Karpas-422 (cell line): ENCODE measurements at regions not wholly inside any gene's neighbourhood (a gene's known extent, or its start where the extent isn't known, plus 50 kb on each side); places are given as distances from the start of the nearest gene placed in this dataset.
"Not testable (repeated sequence)": the region's sequence is repeated elsewhere in the genome, so short reads cannot be mapped to it uniquely, and the experiment has no call there.

Experiments
- DNase-seq: peaks from one replicate; pipeline ENCODE4 v3.0.0-alpha.2; 2015
- H2AFZ ChIP-seq: fragments of 200-600 bp; sonication (generic); 2 replicates; pipeline ENCODE4 v1.6.1; 2014; ENCODE audit warnings: antibody characterized with exemption, low read length, mixed read lengths
- H3K27ac ChIP-seq: fragments of 200-600 bp; sonication (generic); 2 replicates; pipeline ENCODE4 v1.5.1; 2014; ENCODE audit warnings: mild to moderate bottlenecking, low read length, moderate library complexity
- H3K27me3 ChIP-seq: fragments of 200-600 bp; sonication (generic); 2 replicates; pipeline ENCODE4 v1.6.1; 2014; ENCODE audit warnings: low read length, mixed read lengths
- H3K36me3 ChIP-seq: fragments of 200-600 bp; sonication (generic); 2 replicates; pipeline ENCODE4 v1.6.1; 2014; ENCODE audit warnings: low read length, mixed read lengths; ENCODE audit not compliant: insufficient read depth
- H3K4me1 ChIP-seq: fragments of 200-600 bp; sonication (generic); 2 replicates; pipeline ENCODE4 v1.6.1; 2014; ENCODE audit warnings: mild to moderate bottlenecking, low read length, mixed read lengths
- H3K4me2 ChIP-seq: fragments of 200-600 bp; sonication (generic); 2 replicates; pipeline ENCODE4 v1.6.1; 2014; ENCODE audit warnings: low read length, low read depth, mild to moderate bottlenecking; ENCODE audit not compliant: poor library complexity, severe bottlenecking
- H3K4me3 ChIP-seq: fragments of 200-600 bp; sonication (generic); 2 replicates; pipeline ENCODE4 v1.5.1; 2014; ENCODE audit warnings: mild to moderate bottlenecking, antibody characterized with exemption, low read length, mixed read lengths
- H3K79me2 ChIP-seq: fragments of 200-600 bp; sonication (generic); 2 replicates; pipeline ENCODE4 v1.6.1; 2014; ENCODE audit warnings: mild to moderate bottlenecking, low read length, mixed read lengths
- H3K9ac ChIP-seq: fragments of 200-600 bp; sonication (generic); 2 replicates; pipeline ENCODE4 v1.6.0; 2014; ENCODE audit warnings: low read length
- H3K9me2 ChIP-seq: fragments of 200-600 bp; sonication (generic), shearing (Covaris generic); replicated peaks from 2 replicates; pipeline ENCODE4 v1.6.0; 2014; ENCODE audit warnings: mild to moderate bottlenecking, low read length, moderate library complexity; ENCODE audit not compliant: insufficient read depth
- H3K9me3 ChIP-seq: fragments of 300-700, 200-600 bp; sonication (generic); 2 replicates; pipeline ENCODE4 v1.6.1; 2014; ENCODE audit warnings: low read length, mixed read lengths
- H4K20me1 ChIP-seq: fragments of 200-600 bp; sonication (generic); 2 replicates; pipeline ENCODE4 v1.6.1; 2014; ENCODE audit warnings: mild to moderate bottlenecking, antibody characterized with exemption, low read length, low read depth; ENCODE audit not compliant: insufficient read depth

GRCh38 chr6:27605401-27606342 is 132.8 kb upstream of the ZNF184 start:
- H3K9me3 ChIP-seq = no peaks in the 10 kb centered on the region
- no peak overlapping the region for H2AFZ ChIP-seq
- H3K27me3 ChIP-seq = no peaks in the 10 kb centered on the region
- no peaks in the 10 kb centered on the region for H3K9me2 ChIP-seq
- no peak for DNase-seq
- H3K4me1 ChIP-seq = no peaks in the 10 kb centered on the region
- no peak overlapping the region for H3K4me3 ChIP-seq
- no peaks in the 10 kb centered on the region for H4K20me1 ChIP-seq
- H3K27ac ChIP-seq = no peak overlapping the region
- no peak overlapping the region for H3K9ac ChIP-seq
- H3K4me2 ChIP-seq = no peak overlapping the region
- H3K79me2 ChIP-seq = no peaks in the 10 kb centered on the region
- no peaks in the 10 kb centered on the region for H3K36me3 ChIP-seq

GRCh38 chr6:27604986-27605385 is 132.1 kb upstream of the ZNF184 start:
- no peaks in the 10 kb centered on the region for H3K9me3 ChIP-seq
- H3K4me1 ChIP-seq = no peaks in the 10 kb centered on the region
- no peaks in the 10 kb centered on the region for H4K20me1 ChIP-seq
- H3K4me3 ChIP-seq = no peak overlapping the region
- DNase-seq = no peak
- H3K9ac ChIP-seq = no peak overlapping the region
- H3K4me2 ChIP-seq = no peak overlapping the region
- no peaks in the 10 kb centered on the region for H3K27me3 ChIP-seq
- H3K36me3 ChIP-seq = no peaks in the 10 kb centered on the region
- no peaks in the 10 kb centered on the region for H3K9me2 ChIP-seq
- no peak overlapping the region for H3K27ac ChIP-seq
- no peaks in the 10 kb centered on the region for H3K79me2 ChIP-seq
- H2AFZ ChIP-seq = no peak overlapping the region

DNA sequence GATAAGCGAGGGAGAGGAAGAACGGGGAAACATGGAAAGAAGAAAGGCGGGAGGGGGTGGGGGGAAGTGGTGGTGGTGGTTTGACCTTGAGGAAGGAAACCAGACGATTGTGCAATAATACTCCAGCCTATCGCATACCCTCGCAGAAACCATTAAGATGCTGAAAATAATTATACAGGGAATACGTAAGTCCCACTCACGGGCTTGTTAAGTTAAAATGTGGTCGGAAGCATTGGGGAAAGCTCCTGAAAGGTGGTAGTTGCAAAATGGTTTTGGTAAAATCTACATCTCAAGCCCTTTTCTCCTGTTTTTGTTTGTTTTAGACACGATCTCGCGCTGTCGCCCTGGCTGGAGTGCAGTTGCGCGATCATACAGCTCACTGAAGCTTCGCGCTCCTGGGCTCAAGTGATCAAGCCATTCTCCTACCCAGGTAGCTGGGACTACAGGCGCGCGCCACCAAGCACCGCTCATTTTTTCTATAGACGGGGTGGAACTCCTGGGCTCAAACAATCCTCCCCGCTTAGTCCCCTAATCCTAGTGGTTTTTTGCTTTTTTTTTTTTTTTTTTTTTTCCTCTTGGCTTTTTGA is 128.9 kb upstream of the ZNF184 start:
- Histone ChIP-seq H3K9me3 (no peaks in the 10 kb centered on the region), H3K4me1 (no peaks in the 10 kb centered on the region), H3K9ac (no peak overlapping the region), H3K4me2 (no peak overlapping the region), H3K79me2 (no peaks in the 10 kb centered on the region), H2AFZ (no peak overlapping the region), H3K27me3 (no peaks in the 10 kb centered on the region), H3K36me3 (no peaks in the 10 kb centered on the region), H3K4me3 (no peak overlapping the region), H3K27ac (no peak overlapping the region), H3K9me2 (no peaks in the 10 kb centered on the region), H4K20me1 (no peaks in the 10 kb centered on the region)
- no peak for DNase-seq

- Histone ChIP-seq H3K36me3 (no peaks in the 10 kb centered on the region), H3K4me3 (no peak overlapping the region), H3K4me2 (no peak overlapping the region), H3K9me3 (no peaks in the 10 kb centered on the region), H2AFZ (no peak overlapping the region), H4K20me1 (no peaks in the 10 kb centered on the region), H3K27me3 (no peaks in the 10 kb centered on the region), H3K9me2 (no peaks in the 10 kb centered on the region), H3K9ac (no peak overlapping the region), H3K27ac (no peak overlapping the region), H3K79me2 (no peaks in the 10 kb centered on the region), H3K4me1 (no peaks in the 10 kb centered on the region)
- DNase-seq = no peak
Observed at GRCh38 chr6:27599859-27600532, 127.1 kb upstream of the ZNF184 start.

DNA sequence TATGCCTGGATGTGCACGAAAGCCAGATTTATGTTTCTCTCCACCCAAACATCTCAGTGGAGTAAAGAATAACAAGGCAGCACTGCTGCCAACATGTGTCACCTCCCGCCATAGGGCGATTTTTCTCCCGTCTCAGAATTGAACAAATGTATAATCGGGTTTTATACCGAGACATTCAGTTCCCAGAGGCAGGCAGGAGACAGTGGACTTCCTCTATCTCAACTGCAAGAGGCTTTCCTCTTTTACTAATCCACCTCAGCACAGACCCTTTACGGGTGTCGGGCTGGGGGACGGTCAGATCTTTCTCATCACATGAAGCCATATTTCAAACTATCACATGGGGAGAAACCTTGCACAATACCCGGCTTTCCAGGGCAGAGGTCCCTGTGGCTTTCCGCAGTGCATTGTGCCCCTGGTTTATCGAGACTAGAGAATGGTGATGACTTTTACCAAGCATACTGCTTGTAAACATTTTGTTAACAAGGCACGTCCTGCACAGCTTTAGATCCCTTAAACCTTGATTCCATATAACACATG is 124.2 kb upstream of the ZNF184 start:
- H4K20me1 ChIP-seq, H2AFZ ChIP-seq, H3K27ac ChIP-seq, H3K4me2 ChIP-seq, DNase-seq, H3K4me3 ChIP-seq, H3K9ac ChIP-seq, H3K9me2 ChIP-seq, H3K27me3 ChIP-seq, H3K9me3 ChIP-seq, H3K36me3 ChIP-seq, H3K4me1 ChIP-seq, H3K79me2 ChIP-seq: not testable (repeated sequence)

GRCh38 chr6:27593861-27594260 is 121.0 kb upstream of the ZNF184 start:
- Histone ChIP-seq H3K27me3 (no peaks in the 10 kb centered on the region), H2AFZ (no peak overlapping the region), H3K9ac (no peak overlapping the region), H4K20me1 (no peaks in the 10 kb centered on the region), H3K4me2 (no peak overlapping the region), H3K4me3 (no peak overlapping the region), H3K79me2 (no peaks in the 10 kb centered on the region), H3K36me3 (no peaks in the 10 kb centered on the region), H3K9me3 (no peaks in the 10 kb centered on the region), H3K4me1 (no peaks in the 10 kb centered on the region), H3K27ac (no peak overlapping the region), H3K9me2 (no peaks in the 10 kb centered on the region)
- DNase-seq = no peak

GRCh38 chr6:27593200-27593818 is 120.4 kb upstream of the ZNF184 start:
- Histone ChIP-seq H2AFZ (no peak overlapping the region), H4K20me1 (no peaks in the 10 kb centered on the region), H3K9me2 (no peaks in the 10 kb centered on the region), H3K4me3 (no peak overlapping the region), H3K4me2 (no peak overlapping the region), H3K9me3 (no peaks in the 10 kb centered on the region), H3K79me2 (no peaks in the 10 kb centered on the region), H3K27me3 (no peaks in the 10 kb centered on the region), H3K4me1 (no peaks in the 10 kb centered on the region), H3K9ac (no peak overlapping the region), H3K36me3 (no peaks in the 10 kb centered on the region), H3K27ac (no peak overlapping the region)
- DNase-seq = no peak
